HL-60 (cell line): ENCODE measurements at regions not wholly inside any gene's neighbourhood (a gene's known extent, or its start where the extent isn't known, plus 50 kb on each side); places are given as distances from the start of the nearest gene placed in this dataset.

Experiments
- DNase-seq, 2 experiments: peaks; one replicate each; pipeline ENCODE4 v3.0.0-alpha.2; 2010 to 2020; ENCODE audit warnings: low read depth in 1 of 2, low spot score in 1 of 2
- H3K27ac ChIP-seq: fragments of 250-450 bp; sonication (Bioruptor Pico); replicated peaks from 2 replicates; pipeline ENCODE4 v1.5.1; 2020; ENCODE audit warnings: mild to moderate bottlenecking, moderate library complexity
- H3K27me3 ChIP-seq: fragments of 250-450 bp; sonication (Bioruptor Pico); 2 replicates; pipeline ENCODE4 v1.5.1; 2021; ENCODE audit warnings: mild to moderate bottlenecking, moderate library complexity; ENCODE audit not compliant: insufficient read depth, poor library complexity, severe bottlenecking
- H3K4me3 ChIP-seq: replicated peaks from 2 replicates; pipeline ENCODE4 v1.5.1; 2011; ENCODE audit warnings: mild to moderate bottlenecking, control low read depth, low read length; ENCODE audit not compliant: insufficient read depth
- CTCF ChIP-seq: IDR thresholded peaks from one replicate; pipeline ENCODE4 v1.5.1; 2011; ENCODE audit warnings: low read length, control low read depth, inconsistent platforms; ENCODE audit not compliant: insufficient read depth
- GABPA ChIP-seq: IDR thresholded peaks from 2 replicates; pipeline ENCODE4 v1.6.1; 2012; ENCODE audit warnings: low read depth
- POLR2AphosphoS5 ChIP-seq: IDR thresholded peaks from 2 replicates; pipeline ENCODE4 v1.6.1; 2012; ENCODE audit warnings: low read depth
- REST ChIP-seq: IDR thresholded peaks from 2 replicates; pipeline ENCODE4 v1.6.1; 2012; ENCODE audit warnings: low read depth; ENCODE audit not compliant: insufficient replicate concordance
- SPI1 ChIP-seq: IDR thresholded peaks from 2 replicates; pipeline ENCODE4 v1.6.1; 2012; ENCODE audit warnings: low read depth, mild to moderate bottlenecking, borderline replicate concordance

GRCh38 chr14:104337351-104337750 is 199.0 kb downstream of the KIF26A start:
- Histone ChIP-seq H3K27me3 (no peaks in the 10 kb centered on the region), H3K27ac (no peak overlapping the region), H3K4me3 (no peak overlapping the region)
- DNase-seq, result no peak
- TF ChIP-seq POLR2AphosphoS5, result no peak
- no peak for TF ChIP-seq GABPA
- no peak for TF ChIP-seq CTCF
- no peak for TF ChIP-seq REST
- TF ChIP-seq SPI1, result no peak

GRCh38 chr14:104339361-104339760 is 201.0 kb downstream of the KIF26A start:
- no peak overlapping the region for H3K27ac ChIP-seq
- DNase-seq, result no peak
- TF ChIP-seq REST (no peak), SPI1 (no peak)
- H3K4me3 ChIP-seq, result no peak overlapping the region
- no peaks in the 10 kb centered on the region for H3K27me3 ChIP-seq

GRCh38 chr14:104339829-104340228 is 201.4 kb downstream of the KIF26A start:
- no peak for DNase-seq
- no peaks in the 10 kb centered on the region for H3K27me3 ChIP-seq
- H3K27ac ChIP-seq, result no peak overlapping the region
- H3K4me3 ChIP-seq, result no peak overlapping the region
- TF ChIP-seq GABPA (no peak), CTCF (no peak), POLR2AphosphoS5 (no peak)

- Histone ChIP-seq H3K27me3 (no peaks in the 10 kb centered on the region), H3K27ac (no peak overlapping the region), H3K4me3 (no peak overlapping the region)
- TF ChIP-seq REST (no peak), POLR2AphosphoS5 (no peak), CTCF (no peak), GABPA (no peak), SPI1 (no peak)
- peak in 1 of 2 experiments; percentile 2 for DNase-seq
These were observed 203.4 kb downstream of the KIF26A start for GRCh38 chr14:104341532-104342434.
